ENCODE measurements at regions not wholly inside any gene's neighbourhood (a gene's known extent, or its start where the extent isn't known, plus 50 kb on each side); places are given as distances from the start of the nearest gene placed in this dataset.

DNA sequence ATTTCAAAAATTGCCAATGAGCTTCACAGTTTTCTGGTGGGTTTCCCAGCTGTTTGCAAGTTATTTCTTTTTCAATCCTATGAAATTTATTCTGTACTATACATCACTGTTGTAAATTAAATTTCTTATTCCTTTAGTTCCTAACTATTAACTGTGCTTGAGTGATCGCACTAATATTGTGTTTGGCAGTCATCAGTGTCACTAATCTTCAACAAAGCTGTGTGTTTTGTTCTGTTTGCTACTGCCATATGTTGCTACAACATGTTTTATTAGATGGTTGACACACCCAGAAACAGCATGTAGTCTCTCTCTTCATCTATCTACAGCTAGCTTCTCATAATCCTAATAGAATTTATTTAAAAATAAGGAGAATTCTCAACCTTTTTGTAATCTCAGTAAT lies 453.6 kb upstream of the PRR20A start:
- Histone ChIP-seq H3K9me3 (ENCODE audit: control insufficient read depth in 4 of 4, low read length in 3 of 4) (no peaks in the 10 kb centered on the region), H3K4me3 (ENCODE audit: low read depth in 1 of 3, low read length in 3 of 3) (no peak overlapping the region), H3K27me3 (ENCODE audit: control insufficient read depth in 4 of 4, insufficient read depth in 4 of 4, low read length in 3 of 4) (no peaks in the 10 kb centered on the region), H3K36me3 (ENCODE audit: control insufficient read depth in 4 of 4, insufficient read depth in 3 of 4, low read depth in 1 of 4, low read length in 3 of 4) (no peaks in the 10 kb centered on the region), H3K4me1 (ENCODE audit: control insufficient read depth in 4 of 4, insufficient read depth in 4 of 4, low read length in 3 of 4) (no peaks in the 10 kb centered on the region), H3K27ac (ENCODE audit: low read depth in 1 of 2, low read length in 2 of 2) (no peak overlapping the region), H3K9ac (ENCODE audit: low read depth in 1 of 2, low read length in 2 of 2) (no peak overlapping the region)
- TF ChIP-seq, protein P1, sequence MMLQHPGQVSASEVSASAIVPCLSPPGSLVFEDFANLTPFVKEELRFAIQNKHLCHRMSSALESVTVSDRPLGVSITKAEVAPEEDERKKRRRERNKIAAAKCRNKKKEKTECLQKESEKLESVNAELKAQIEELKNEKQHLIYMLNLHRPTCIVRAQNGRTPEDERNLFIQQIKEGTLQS (IDR thresholded peaks at IDR 0.05): no peak
- TF ChIP-seq RXRA (IDR thresholded peaks at IDR 0.05) (no peak), EGR1 (IDR thresholded peaks at IDR 0.05; ENCODE audit: low read depth in 2 of 2) (no peak), HNF4A (conservative IDR thresholded peaks at IDR 0.05) (no peak), FOXA2 (IDR thresholded peaks at IDR 0.05) (no peak), YY1 (IDR thresholded peaks at IDR 0.05) (no peak), NR2F2 (IDR thresholded peaks at IDR 0.05) (no peak), FOXA1 (IDR thresholded peaks at IDR 0.05) (no peak), RAD21 (IDR thresholded peaks at IDR 0.05) (no peak)
- TF ChIP-seq, protein P2, sequence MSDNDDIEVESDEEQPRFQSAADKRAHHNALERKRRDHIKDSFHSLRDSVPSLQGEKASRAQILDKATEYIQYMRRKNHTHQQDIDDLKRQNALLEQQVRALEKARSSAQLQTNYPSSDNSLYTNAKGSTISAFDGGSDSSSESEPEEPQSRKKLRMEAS (IDR thresholded peaks at IDR 0.05): no peak
- TF ChIP-seq, protein P3, sequence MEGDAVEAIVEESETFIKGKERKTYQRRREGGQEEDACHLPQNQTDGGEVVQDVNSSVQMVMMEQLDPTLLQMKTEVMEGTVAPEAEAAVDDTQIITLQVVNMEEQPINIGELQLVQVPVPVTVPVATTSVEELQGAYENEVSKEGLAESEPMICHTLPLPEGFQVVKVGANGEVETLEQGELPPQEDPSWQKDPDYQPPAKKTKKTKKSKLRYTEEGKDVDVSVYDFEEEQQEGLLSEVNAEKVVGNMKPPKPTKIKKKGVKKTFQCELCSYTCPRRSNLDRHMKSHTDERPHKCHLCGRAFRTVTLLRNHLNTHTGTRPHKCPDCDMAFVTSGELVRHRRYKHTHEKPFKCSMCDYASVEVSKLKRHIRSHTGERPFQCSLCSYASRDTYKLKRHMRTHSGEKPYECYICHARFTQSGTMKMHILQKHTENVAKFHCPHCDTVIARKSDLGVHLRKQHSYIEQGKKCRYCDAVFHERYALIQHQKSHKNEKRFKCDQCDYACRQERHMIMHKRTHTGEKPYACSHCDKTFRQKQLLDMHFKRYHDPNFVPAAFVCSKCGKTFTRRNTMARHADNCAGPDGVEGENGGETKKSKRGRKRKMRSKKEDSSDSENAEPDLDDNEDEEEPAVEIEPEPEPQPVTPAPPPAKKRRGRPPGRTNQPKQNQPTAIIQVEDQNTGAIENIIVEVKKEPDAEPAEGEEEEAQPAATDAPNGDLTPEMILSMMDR (IDR thresholded peaks at IDR 0.05; ENCODE audit: low read depth, low read length, missing input control): no peak
- TF ChIP-seq, protein P4, sequence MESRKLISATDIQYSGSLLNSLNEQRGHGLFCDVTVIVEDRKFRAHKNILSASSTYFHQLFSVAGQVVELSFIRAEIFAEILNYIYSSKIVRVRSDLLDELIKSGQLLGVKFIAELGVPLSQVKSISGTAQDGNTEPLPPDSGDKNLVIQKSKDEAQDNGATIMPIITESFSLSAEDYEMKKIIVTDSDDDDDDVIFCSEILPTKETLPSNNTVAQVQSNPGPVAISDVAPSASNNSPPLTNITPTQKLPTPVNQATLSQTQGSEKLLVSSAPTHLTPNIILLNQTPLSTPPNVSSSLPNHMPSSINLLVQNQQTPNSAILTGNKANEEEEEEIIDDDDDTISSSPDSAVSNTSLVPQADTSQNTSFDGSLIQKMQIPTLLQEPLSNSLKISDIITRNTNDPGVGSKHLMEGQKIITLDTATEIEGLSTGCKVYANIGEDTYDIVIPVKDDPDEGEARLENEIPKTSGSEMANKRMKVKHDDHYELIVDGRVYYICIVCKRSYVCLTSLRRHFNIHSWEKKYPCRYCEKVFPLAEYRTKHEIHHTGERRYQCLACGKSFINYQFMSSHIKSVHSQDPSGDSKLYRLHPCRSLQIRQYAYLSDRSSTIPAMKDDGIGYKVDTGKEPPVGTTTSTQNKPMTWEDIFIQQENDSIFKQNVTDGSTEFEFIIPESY (IDR thresholded peaks at IDR 0.05): no peak
- TF ChIP-seq, protein P5, sequence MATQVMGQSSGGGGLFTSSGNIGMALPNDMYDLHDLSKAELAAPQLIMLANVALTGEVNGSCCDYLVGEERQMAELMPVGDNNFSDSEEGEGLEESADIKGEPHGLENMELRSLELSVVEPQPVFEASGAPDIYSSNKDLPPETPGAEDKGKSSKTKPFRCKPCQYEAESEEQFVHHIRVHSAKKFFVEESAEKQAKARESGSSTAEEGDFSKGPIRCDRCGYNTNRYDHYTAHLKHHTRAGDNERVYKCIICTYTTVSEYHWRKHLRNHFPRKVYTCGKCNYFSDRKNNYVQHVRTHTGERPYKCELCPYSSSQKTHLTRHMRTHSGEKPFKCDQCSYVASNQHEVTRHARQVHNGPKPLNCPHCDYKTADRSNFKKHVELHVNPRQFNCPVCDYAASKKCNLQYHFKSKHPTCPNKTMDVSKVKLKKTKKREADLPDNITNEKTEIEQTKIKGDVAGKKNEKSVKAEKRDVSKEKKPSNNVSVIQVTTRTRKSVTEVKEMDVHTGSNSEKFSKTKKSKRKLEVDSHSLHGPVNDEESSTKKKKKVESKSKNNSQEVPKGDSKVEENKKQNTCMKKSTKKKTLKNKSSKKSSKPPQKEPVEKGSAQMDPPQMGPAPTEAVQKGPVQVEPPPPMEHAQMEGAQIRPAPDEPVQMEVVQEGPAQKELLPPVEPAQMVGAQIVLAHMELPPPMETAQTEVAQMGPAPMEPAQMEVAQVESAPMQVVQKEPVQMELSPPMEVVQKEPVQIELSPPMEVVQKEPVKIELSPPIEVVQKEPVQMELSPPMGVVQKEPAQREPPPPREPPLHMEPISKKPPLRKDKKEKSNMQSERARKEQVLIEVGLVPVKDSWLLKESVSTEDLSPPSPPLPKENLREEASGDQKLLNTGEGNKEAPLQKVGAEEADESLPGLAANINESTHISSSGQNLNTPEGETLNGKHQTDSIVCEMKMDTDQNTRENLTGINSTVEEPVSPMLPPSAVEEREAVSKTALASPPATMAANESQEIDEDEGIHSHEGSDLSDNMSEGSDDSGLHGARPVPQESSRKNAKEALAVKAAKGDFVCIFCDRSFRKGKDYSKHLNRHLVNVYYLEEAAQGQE (IDR thresholded peaks at IDR 0.05): no peak
- no peak for DNase-seq (ENCODE audit: low spot score)
- WGBS: 73% methylated on average over 1 of the region's 1 CpG

DNA sequence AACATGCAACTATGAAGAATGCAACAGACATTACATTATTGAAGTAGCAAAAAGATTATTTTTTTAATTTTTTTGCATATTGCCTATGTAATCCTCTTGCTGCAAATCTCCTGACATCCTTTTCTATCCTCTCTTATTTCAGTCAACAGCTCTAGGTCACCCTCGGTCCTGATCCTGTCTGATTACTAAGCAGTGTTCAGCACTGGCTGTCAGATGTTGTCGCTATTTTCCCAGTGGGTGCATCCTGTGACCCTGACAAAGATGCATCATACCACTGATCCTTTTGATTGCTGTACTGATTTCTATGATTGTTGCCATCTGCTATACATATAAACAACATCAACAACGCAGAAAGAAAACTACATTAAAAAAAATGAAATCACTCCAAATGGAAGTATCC lies 443.7 kb upstream of the PRR20A start:
- TF ChIP-seq SP1 (IDR thresholded peaks at IDR 0.05) (no peak), HNF4G (IDR thresholded peaks at IDR 0.05) (no peak), FOXA2 (IDR thresholded peaks at IDR 0.05) (no peak), RXRA (IDR thresholded peaks at IDR 0.05) (no peak), FOXA1 (IDR thresholded peaks at IDR 0.05) (no peak), GABPA (IDR thresholded peaks at IDR 0.05 in 1 of 2, conservative IDR thresholded peaks at IDR 0.05 in 1 of 2) (no peak), TAF1 (conservative IDR thresholded peaks at IDR 0.05) (no peak)
- TF ChIP-seq, protein P4 (IDR thresholded peaks at IDR 0.05): no peak

More for the DNA sequence above, 443.7 kb upstream of the PRR20A start:
- H3K36me3 ChIP-seq (ENCODE audit: control insufficient read depth in 4 of 4, insufficient read depth in 3 of 4, low read depth in 1 of 4, low read length in 3 of 4): no peaks in the 10 kb centered on the region
- DNase-seq (ENCODE audit: low spot score): no peak
- H3K9me3 ChIP-seq (ENCODE audit: control insufficient read depth in 4 of 4, low read length in 3 of 4): no peaks in the 10 kb centered on the region
- H3K27me3 ChIP-seq (ENCODE audit: control insufficient read depth in 4 of 4, insufficient read depth in 4 of 4, low read length in 3 of 4): no peaks in the 10 kb centered on the region
- 68% methylated on average over 3 of the region's 3 CpGs for WGBS
- H3K27ac ChIP-seq (ENCODE audit: low read depth in 1 of 2, low read length in 2 of 2): no peak overlapping the region
- H3K9ac ChIP-seq (ENCODE audit: low read depth in 1 of 2, low read length in 2 of 2): no peak overlapping the region
- no peak overlapping the region for H3K4me3 ChIP-seq (ENCODE audit: low read depth in 1 of 3, low read length in 3 of 3)
- no peaks in the 10 kb centered on the region for H3K4me1 ChIP-seq (ENCODE audit: control insufficient read depth in 4 of 4, insufficient read depth in 4 of 4, low read length in 3 of 4)
